Mesendoderm (in vitro differentiated cells): ENCODE measurements at regions not wholly inside any gene's neighbourhood (a gene's known extent, or its start where the extent isn't known, plus 50 kb on each side); places are given as distances from the start of the nearest gene placed in this dataset.

ENCODE experiments used
- DNase-seq: peaks from one replicate; pipeline ENCODE4 v3.0.0; 2013
- H2AK5ac ChIP-seq: 2 replicates; pipeline ENCODE4 v1.6.1; 2013; ENCODE audit warnings: low read length, inconsistent platforms
- H2BK120ac ChIP-seq: 2 replicates; pipeline ENCODE4 v1.6.1; 2013; ENCODE audit warnings: low read depth, mild to moderate bottlenecking, low read length, moderate library complexity, mixed read lengths
- H2BK15ac ChIP-seq: replicated peaks from 2 replicates; pipeline ENCODE4 v1.6.1; 2013; ENCODE audit warnings: low read depth, mild to moderate bottlenecking, moderate library complexity
- H2BK5ac ChIP-seq: 2 replicates; pipeline ENCODE4 v1.6.1; 2013; ENCODE audit warnings: low read length, inconsistent platforms
- H3K18ac ChIP-seq: 2 replicates; pipeline ENCODE4 v1.6.1; 2013; ENCODE audit warnings: mild to moderate bottlenecking, low read length, mixed read lengths
- H3K23ac ChIP-seq: one replicate; pipeline ENCODE4 v1.6.1; 2013; ENCODE audit warnings: low read length
- H3K27ac ChIP-seq: 2 replicates; pipeline ENCODE4 v1.5.1; 2013; ENCODE audit warnings: low read depth, mild to moderate bottlenecking, inconsistent platforms, low read length, moderate library complexity
- H3K27me3 ChIP-seq: 2 replicates; pipeline ENCODE4 v1.6.1; 2013; ENCODE audit warnings: low read length, control low read depth, mild to moderate bottlenecking, inconsistent platforms; ENCODE audit not compliant: insufficient read depth, poor library complexity
- H3K36me3 ChIP-seq: 2 replicates; pipeline ENCODE4 v1.6.1; 2013; ENCODE audit warnings: low read length, inconsistent platforms; ENCODE audit not compliant: control insufficient read depth, insufficient read depth
- H3K4ac ChIP-seq: one replicate; pipeline ENCODE4 v1.6.1; 2013; ENCODE audit warnings: low read depth, mild to moderate bottlenecking, low read length, moderate library complexity
- H3K4me1 ChIP-seq: 2 replicates; pipeline ENCODE4 v1.6.1; 2013; ENCODE audit warnings: low read depth, low read length, inconsistent platforms; ENCODE audit not compliant: control insufficient read depth
- H3K4me2 ChIP-seq: 2 replicates; pipeline ENCODE4 v1.6.1; 2013; ENCODE audit warnings: low read length
- H3K4me3 ChIP-seq: 2 replicates; pipeline ENCODE4 v1.5.1; 2013; ENCODE audit warnings: mild to moderate bottlenecking, low read length
- H3K56ac ChIP-seq: one replicate; pipeline ENCODE4 v1.6.1; 2013; ENCODE audit warnings: low read length
- H3K79me1 ChIP-seq: 2 replicates; pipeline ENCODE4 v1.6.1; 2013; ENCODE audit warnings: low read length, inconsistent platforms
- H3K79me2 ChIP-seq: 2 replicates; pipeline ENCODE4 v1.6.1; 2013; ENCODE audit warnings: mild to moderate bottlenecking, low read length; ENCODE audit not compliant: control insufficient read depth, insufficient read depth
- H3K9ac ChIP-seq: 2 replicates; pipeline ENCODE4 v1.6.1; 2013; ENCODE audit warnings: low read length, inconsistent platforms
- H4K5ac ChIP-seq: one replicate; pipeline ENCODE4 v1.6.1; 2013; ENCODE audit warnings: low read length
- H4K8ac ChIP-seq: one replicate; pipeline ENCODE4 v1.6.1; 2013; ENCODE audit warnings: low read depth, mild to moderate bottlenecking, control low read depth, low read length, moderate library complexity
- WGBS: extraction: QIAGEN DNeasy Blood & Tissue Kit; methylation state at CpG from one replicate; pipeline ENCODE4 v1.1.7; 2013; ENCODE audit warnings: low lambda C conversion rate, missing lambda C conversion rate; ENCODE audit not compliant: insufficient coverage; ENCODE audit errors: extremely low coverage; 5-methylcytosine and 5-hydroxymethylcytosine counted together

GRCh38 chr2:19652811-19653210 lies 249.0 kb downstream of the TTC32 start:
- no CpG with 5 or more reads among the region's 1 CpG for WGBS
- H2AK5ac ChIP-seq: no peak overlapping the region
- no peak overlapping the region for H3K18ac ChIP-seq
- no peak overlapping the region for H2BK5ac ChIP-seq
- no peaks in the 10 kb centered on the region for H3K79me1 ChIP-seq
- no peak overlapping the region for H3K56ac ChIP-seq
- H3K23ac ChIP-seq: no peak overlapping the region
- no peak overlapping the region for H2BK120ac ChIP-seq
- H4K8ac ChIP-seq: no peak overlapping the region
- no peak overlapping the region for H4K5ac ChIP-seq
- no peaks in the 10 kb centered on the region for H3K36me3 ChIP-seq
- DNase-seq: no peak
- H3K27ac ChIP-seq: no peak overlapping the region
- H3K4me2 ChIP-seq: no peak overlapping the region
- no peak overlapping the region for H3K9ac ChIP-seq
- H2BK15ac ChIP-seq: no peak overlapping the region
- no peaks in the 10 kb centered on the region for H3K4me1 ChIP-seq
- no peaks in the 10 kb centered on the region for H3K79me2 ChIP-seq
- H3K4ac ChIP-seq: no peak overlapping the region
- no peak overlapping the region for H3K4me3 ChIP-seq
- H3K27me3 ChIP-seq: no peaks in the 10 kb centered on the region

- H3K27me3 ChIP-seq: no peaks in the 10 kb centered on the region
- no peak for DNase-seq
- no peak overlapping the region for H2AK5ac ChIP-seq
- no peaks in the 10 kb centered on the region for H3K4me1 ChIP-seq
- no peak overlapping the region for H2BK5ac ChIP-seq
- H3K18ac ChIP-seq: no peak overlapping the region
- H2BK120ac ChIP-seq: no peak overlapping the region
- no peak overlapping the region for H3K4me3 ChIP-seq
- no peak overlapping the region for H3K27ac ChIP-seq
- H3K56ac ChIP-seq: no peak overlapping the region
- H2BK15ac ChIP-seq: no peak overlapping the region
- H3K23ac ChIP-seq: no peak overlapping the region
- no peaks in the 10 kb centered on the region for H3K79me1 ChIP-seq
- no peak overlapping the region for H3K9ac ChIP-seq
- H3K36me3 ChIP-seq: no peaks in the 10 kb centered on the region
- H4K5ac ChIP-seq: no peak overlapping the region
- no peaks in the 10 kb centered on the region for H3K79me2 ChIP-seq
- H4K8ac ChIP-seq: no peak overlapping the region
- H3K4ac ChIP-seq: no peak overlapping the region
- WGBS: no CpG with 5 or more reads among the region's 4 CpGs
- H3K4me2 ChIP-seq: no peak overlapping the region
Measured at GRCh38 chr2:19651466-19651865, 250.3 kb downstream of the TTC32 start.

- DNase-seq: peak; percentile 17
Measured at GRCh38 chr2:19649785-19650380, 251.9 kb downstream of the TTC32 start.

GRCh38 chr2:19649142-19649541 lies 252.6 kb downstream of the TTC32 start:
- H3K56ac ChIP-seq: no peak overlapping the region
- no peak overlapping the region for H2AK5ac ChIP-seq
- H4K5ac ChIP-seq: no peak overlapping the region
- H3K9ac ChIP-seq: no peak overlapping the region
- no peak overlapping the region for H3K23ac ChIP-seq
- no peaks in the 10 kb centered on the region for H3K36me3 ChIP-seq
- no peak overlapping the region for H3K27ac ChIP-seq
- no peaks in the 10 kb centered on the region for H3K79me2 ChIP-seq
- no peak overlapping the region for H3K4me3 ChIP-seq
- no peaks in the 10 kb centered on the region for H3K27me3 ChIP-seq
- no peaks in the 10 kb centered on the region for H3K4me1 ChIP-seq
- H2BK15ac ChIP-seq: no peak overlapping the region
- no peak overlapping the region for H3K4ac ChIP-seq
- no peaks in the 10 kb centered on the region for H3K79me1 ChIP-seq
- no peak overlapping the region for H2BK5ac ChIP-seq
- DNase-seq: no peak
- no peak overlapping the region for H3K4me2 ChIP-seq
- H4K8ac ChIP-seq: no peak overlapping the region
- H3K18ac ChIP-seq: no peak overlapping the region
- no peak overlapping the region for H2BK120ac ChIP-seq
- WGBS: no CpG with 5 or more reads among the region's 1 CpG

More at GRCh38 chr2:19649785-19650380, 251.9 kb downstream of the TTC32 start:
- no peaks in the 10 kb centered on the region for H3K79me2 ChIP-seq
- no peaks in the 10 kb centered on the region for H3K79me1 ChIP-seq
- no peak overlapping the region for H3K23ac ChIP-seq
- no peak overlapping the region for H4K8ac ChIP-seq
- 100% methylated on average over 2 of the region's 8 CpGs for WGBS
- H2AK5ac ChIP-seq: no peak overlapping the region
- no peak overlapping the region for H2BK15ac ChIP-seq
- no peaks in the 10 kb centered on the region for H3K27me3 ChIP-seq
- H3K18ac ChIP-seq: no peak overlapping the region
- no peak overlapping the region for H3K4ac ChIP-seq
- H3K4me2 ChIP-seq: no peak overlapping the region
- no peak overlapping the region for H3K4me3 ChIP-seq
- no peak overlapping the region for H3K27ac ChIP-seq
- no peaks in the 10 kb centered on the region for H3K4me1 ChIP-seq
- H2BK5ac ChIP-seq: no peak overlapping the region
- no peak overlapping the region for H4K5ac ChIP-seq
- no peaks in the 10 kb centered on the region for H3K36me3 ChIP-seq
- H2BK120ac ChIP-seq: no peak overlapping the region
- H3K56ac ChIP-seq: no peak overlapping the region
- no peak overlapping the region for H3K9ac ChIP-seq

- H3K4ac ChIP-seq: no peak overlapping the region
- no peaks in the 10 kb centered on the region for H3K4me1 ChIP-seq
- no peak overlapping the region for H3K56ac ChIP-seq
- no peak overlapping the region for H3K9ac ChIP-seq
- no peaks in the 10 kb centered on the region for H3K36me3 ChIP-seq
- H3K27ac ChIP-seq: no peak overlapping the region
- no peak overlapping the region for H4K8ac ChIP-seq
- no peak overlapping the region for H3K4me2 ChIP-seq
- H2BK5ac ChIP-seq: no peak overlapping the region
- H3K23ac ChIP-seq: no peak overlapping the region
- H3K79me2 ChIP-seq: no peaks in the 10 kb centered on the region
- H2BK120ac ChIP-seq: no peak overlapping the region
- DNase-seq: no peak
- WGBS: no CpG with 5 or more reads among the region's 1 CpG
- H3K18ac ChIP-seq: no peak overlapping the region
- no peak overlapping the region for H2AK5ac ChIP-seq
- no peaks in the 10 kb centered on the region for H3K27me3 ChIP-seq
- no peak overlapping the region for H2BK15ac ChIP-seq
- H4K5ac ChIP-seq: no peak overlapping the region
- no peaks in the 10 kb centered on the region for H3K79me1 ChIP-seq
- H3K4me3 ChIP-seq: no peak overlapping the region
Measured at GRCh38 chr2:19648583-19648982, 253.2 kb downstream of the TTC32 start.

- no peak overlapping the region for H3K23ac ChIP-seq
- no peaks in the 10 kb centered on the region for H3K79me1 ChIP-seq
- no peak overlapping the region for H3K18ac ChIP-seq
- H3K27me3 ChIP-seq: no peaks in the 10 kb centered on the region
- H3K79me2 ChIP-seq: no peaks in the 10 kb centered on the region
- no peak for DNase-seq
- no peak overlapping the region for H2BK120ac ChIP-seq
- WGBS: no CpG with 5 or more reads among the region's 1 CpG
- no peak overlapping the region for H3K56ac ChIP-seq
- no peak overlapping the region for H2BK15ac ChIP-seq
- H4K8ac ChIP-seq: no peak overlapping the region
- H2BK5ac ChIP-seq: no peak overlapping the region
- H3K9ac ChIP-seq: no peak overlapping the region
- no peak overlapping the region for H3K4me3 ChIP-seq
- no peak overlapping the region for H3K27ac ChIP-seq
- H3K4ac ChIP-seq: no peak overlapping the region
- H3K36me3 ChIP-seq: no peaks in the 10 kb centered on the region
- no peak overlapping the region for H3K4me2 ChIP-seq
- H4K5ac ChIP-seq: no peak overlapping the region
- no peaks in the 10 kb centered on the region for H3K4me1 ChIP-seq
- H2AK5ac ChIP-seq: no peak overlapping the region
Measured at GRCh38 chr2:19646987-19647386, 254.8 kb downstream of the TTC32 start.
